Activated gamma-delta T cell treated with anti-CD3 and anti-CD28 coated beads, Interleukin-2, amount 50 U/mL, for 16 hours (primary cell): ENCODE measurements at regions not wholly inside any gene's neighbourhood (a gene's known extent, or its start where the extent isn't known, plus 50 kb on each side); places are given as distances from the start of the nearest gene placed in this dataset.
"Not testable (repeated sequence)": the region's sequence is repeated elsewhere in the genome, so short reads cannot be mapped to it uniquely, and the experiment has no call there.

Experiments
- DNase-seq: peaks from one replicate; pipeline ENCODE4 v3.0.0-alpha.2; 2020; ENCODE audit warnings: low read depth

DNA sequence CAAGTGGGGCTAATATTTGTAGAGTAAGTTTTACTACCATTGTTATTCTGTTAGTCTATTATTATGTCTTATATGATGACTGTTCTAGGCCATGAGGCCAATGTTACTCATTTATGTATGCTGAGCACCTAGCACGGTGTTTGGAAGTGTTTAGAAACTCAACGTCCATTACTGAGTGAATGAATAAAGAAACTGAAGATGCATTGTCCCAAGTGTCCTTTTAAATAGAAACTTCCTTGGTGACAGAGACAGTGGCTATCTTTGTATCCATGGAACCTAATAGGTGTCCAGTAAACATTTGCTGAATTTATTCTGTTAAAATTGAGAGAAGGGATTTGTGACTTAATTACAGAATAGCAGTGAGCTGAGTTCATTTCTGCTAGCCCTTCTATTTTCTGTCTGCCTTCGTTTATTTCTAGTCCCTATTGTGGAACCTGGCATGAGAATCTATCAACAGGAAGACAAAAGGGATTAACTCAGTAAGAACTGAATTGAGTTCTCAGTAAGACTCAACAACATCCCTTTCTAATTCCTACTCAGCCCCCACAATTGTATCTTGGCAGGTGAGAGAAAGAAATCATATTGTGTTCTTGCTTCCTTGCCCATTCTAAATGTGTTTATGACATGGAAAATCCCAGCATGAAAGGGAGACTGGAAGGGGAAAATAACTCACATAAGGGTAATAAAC, 246.6 kb upstream of the LRRC3B start:
- no peak for DNase-seq

DNA sequence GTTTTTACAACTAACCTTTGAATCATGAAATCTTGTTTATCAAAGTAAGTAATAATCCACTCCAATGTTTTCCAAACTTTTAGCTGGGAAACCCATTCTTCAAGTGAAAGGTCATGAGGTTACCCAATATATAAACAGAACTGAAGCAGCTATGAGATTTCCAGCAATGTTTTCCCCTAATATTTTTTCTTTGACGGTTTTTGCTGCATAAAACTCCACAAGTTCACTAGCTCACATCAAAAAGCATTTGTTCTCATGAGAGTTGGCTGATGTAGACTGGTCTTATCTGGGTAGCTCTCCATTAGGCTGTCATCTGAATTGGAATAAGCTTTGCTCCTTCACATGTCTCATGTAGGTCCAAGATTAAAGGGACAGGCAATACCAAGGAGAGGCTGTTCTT, 241.2 kb upstream of the LRRC3B start:
- DNase-seq: no peak

DNA sequence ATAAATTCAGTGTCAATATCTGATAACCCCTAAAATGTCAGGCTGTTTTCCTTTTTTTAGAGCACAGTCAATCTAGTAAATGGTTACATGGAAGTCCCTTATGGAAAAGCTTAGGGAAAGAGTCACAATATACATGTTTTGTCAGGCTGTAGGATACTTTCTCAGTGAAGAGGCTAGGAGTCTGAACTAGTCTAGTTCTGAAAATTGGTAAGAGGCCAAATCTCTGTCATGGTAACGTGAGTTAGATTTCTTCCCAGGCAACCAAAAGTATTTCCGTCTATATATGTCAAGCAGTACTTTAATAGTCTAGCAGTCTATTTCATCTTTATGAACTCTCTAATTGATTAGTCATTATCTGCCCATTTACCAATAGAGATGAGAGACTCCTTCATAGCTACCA, 215.9 kb upstream of the LRRC3B start:
- no peak for DNase-seq

DNA sequence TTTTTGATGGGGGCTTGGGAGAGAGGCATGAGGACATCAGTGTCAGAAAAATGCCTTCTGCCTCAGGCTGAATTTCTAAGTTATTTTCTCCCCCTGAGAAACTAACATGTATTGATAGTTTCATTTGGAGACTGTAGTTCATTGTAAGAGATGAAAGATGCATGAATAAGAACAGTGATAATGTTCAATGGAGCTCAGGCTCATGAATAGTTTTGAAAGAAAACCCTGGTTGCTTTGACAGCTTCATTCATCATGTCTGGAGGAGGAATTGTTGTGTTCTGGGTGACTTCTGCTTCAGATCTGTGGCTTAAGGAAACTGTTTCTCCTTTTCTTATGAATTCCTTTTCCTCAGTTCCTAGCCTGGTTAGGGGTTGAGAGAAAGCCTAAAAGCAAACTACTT, 204.0 kb upstream of the LRRC3B start:
- no peak for DNase-seq

DNA sequence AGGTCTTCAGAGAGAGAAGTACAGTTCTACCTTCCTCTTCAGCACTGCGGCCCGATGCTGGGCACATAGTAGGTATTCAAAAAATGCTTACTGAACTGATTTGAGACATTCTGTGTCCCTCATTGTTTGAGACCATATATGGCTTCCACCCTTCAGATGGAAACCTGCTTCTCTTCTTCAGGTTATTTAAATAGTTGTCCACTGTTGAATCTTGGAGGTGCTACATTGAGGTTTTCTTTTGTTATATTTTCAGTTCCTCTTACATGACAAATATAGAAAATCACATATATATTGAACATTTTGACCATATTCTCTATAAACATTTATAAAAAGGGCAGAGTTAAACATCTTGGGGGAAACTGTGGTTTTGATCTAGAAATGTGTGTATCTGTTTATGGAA, 200.2 kb upstream of the LRRC3B start:
- no peak for DNase-seq

DNA sequence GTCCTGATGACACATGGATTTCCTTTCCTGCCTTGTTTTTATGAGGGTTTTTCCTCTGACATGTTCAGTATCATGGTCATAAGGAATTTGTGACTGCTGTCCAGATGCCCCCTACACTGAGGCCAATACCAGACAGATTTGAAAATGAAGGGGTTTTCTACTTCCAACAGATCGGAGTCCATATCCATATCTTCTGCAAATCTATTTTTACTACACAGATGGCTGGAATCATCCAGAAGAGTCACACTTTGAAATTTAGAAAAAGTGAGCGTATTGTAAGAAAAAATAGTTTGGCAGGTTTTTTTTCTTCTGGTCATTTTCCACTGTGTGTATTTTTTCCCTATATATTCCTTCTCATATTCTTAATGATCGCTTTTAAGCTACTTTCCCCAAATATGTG, 197.5 kb upstream of the LRRC3B start:
- no peak for DNase-seq

DNA sequence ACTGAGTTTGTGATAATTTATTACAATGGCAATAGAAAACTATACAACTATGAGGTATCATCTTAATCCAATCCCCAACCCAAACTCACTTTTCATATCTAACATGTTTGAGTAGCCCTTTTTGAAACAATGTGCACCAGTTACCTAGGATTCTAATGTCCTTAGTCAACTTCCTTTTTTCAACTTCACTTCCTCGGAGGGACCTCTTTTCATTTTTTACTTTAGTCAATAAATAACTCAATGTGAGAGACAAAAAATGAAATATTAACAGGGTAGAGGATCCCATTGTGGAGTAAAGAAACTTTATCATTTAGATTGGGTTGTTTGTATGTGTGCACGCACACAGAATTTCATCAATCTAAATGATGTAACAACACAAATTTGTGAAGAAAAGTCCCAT, 193.6 kb upstream of the LRRC3B start:
- DNase-seq: no peak

DNA sequence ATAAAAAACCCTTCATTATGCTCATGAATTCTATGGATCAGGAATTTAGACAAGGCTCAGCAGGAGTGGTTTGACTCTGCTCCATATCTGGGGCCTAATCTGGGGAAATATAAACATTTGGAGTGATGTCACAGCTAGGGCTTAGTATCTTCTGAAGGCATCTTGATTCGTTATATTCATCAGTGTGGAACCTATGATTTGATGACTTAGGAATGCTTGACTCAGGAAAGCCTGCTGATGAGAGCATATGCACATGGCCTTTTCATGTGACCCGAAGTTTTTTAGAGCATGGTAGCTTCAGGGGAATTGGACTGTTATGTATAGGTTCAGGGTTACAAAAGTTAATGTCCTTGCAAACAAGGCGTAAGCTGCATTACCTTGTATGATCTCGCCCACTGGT, 184.9 kb upstream of the LRRC3B start:
- no peak for DNase-seq

DNA sequence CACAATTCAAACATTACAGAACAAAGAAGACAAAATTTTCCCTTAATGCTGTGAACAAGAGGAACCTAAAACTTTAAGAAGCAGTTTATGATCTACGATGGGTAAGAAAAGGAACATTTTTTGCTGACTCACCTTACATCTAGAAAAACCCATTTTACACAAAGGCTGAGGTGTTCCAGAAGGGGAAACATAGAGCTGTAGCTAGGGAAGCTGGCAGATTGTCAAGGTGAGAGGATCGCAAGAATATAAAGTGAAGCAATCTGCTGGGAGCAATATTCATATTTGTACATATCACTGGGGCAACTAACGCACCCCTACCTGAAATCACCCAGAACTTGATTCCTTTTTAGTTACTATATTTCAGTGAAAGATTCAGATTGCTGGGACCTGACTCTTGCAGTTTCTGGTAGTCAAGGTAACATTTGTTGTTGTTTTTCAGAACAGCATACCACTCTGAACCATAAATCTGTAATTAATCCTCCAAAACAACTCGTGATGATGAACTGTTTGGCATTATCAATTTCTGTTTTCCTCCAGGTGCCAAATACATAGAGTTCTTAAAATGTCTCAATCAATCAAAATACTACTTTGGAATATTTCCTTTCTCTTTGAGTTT, 184.1 kb upstream of the LRRC3B start:
- no peak for DNase-seq

DNA sequence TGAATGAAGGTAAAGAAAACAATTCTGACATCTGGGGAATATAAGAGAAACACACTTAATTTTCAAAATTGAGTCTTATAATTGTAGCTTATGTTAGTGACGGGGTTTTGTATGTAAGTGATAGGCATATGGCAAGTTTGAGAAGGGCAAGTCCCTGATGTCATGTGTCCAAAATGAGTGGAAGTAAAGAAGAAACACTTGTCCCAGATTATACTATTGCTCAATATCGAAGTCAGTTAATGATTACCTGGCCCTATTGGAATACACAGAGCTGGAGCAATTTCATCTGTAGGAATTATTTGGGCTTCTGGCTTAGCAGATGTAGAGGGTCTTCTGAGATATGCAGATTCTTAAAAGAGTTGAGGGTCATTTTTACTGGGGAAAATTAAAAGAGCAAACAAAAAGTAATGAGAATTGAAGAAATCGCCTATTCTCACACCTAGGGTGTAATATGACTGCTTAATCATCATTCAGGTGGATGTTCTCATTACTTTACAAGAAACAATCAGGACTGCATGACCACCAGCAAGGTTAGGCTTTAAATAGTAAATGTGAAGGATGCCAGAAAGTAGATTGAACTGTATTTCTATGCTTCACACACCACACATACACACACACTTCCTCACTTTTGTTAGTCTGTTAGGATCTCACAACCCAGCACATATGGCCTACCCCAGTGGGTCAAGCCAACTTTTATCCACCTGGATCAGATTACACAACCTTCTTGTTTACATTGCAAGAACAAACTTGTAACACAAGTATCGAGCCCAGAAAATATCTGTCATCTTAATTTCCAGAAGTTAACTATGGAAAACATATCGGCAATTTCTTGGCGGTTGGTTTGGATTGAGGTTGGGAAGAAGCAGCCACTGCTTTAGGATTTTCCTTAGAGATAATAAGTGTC, 183.3 kb upstream of the LRRC3B start:
- DNase-seq: no peak

DNA sequence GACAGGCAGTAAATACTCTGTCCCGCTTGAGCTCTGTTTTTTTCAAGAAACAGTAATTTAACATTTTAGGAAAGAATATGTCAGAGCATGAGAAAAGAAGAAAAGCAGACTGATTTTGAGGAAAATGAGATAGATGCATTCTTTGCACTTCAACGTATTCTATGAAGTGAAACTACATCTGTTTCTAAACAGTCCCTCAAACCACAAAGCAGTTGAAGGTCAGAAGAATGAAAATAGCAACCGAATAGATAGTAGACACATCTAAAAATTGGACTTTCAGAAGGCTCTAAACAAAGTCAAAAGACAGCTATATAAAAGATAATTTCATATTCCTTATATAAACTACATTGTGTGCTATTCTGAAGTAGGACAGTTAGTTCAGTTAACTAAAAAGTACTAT, 172.6 kb upstream of the LRRC3B start:
- no peak for DNase-seq

DNA sequence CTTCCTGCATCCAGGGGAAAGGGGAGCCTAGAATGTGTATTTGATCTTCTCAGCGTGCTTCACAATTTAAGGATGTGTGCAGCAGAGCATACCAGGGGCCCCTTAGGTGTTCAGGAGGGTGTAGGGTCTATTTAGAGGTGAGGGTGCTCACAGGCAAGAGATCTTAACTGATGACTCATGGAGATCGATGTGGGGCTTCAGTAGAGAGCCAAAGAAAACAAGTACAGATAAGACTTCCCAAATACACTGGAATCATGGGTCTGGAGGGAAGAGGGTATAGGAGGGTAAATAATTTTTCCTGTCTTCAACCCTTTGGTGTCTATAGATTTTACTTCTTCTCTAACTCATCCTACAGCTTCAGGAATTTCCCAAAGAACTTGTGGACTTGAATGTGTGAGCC, 170.2 kb upstream of the LRRC3B start:
- no peak for DNase-seq

DNA sequence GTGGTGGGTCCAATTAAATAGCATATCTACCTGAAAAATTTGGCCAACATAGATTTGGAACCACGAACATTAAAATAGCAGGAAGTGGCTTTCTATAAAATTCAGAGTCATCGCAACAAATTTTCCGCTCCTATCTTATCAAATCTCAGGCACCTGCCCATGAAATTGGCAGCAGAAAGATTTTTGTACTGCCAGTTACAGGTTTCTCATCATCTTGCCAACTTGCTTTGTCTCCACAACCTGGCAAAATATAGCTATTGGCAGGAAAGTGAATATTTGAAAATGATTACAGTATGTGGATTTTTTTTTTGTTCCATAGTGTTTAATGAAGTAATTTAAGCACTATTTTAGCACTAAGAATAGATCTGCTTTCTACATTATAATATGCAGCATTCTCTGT, 161.6 kb upstream of the LRRC3B start:
- DNase-seq: no peak

DNA sequence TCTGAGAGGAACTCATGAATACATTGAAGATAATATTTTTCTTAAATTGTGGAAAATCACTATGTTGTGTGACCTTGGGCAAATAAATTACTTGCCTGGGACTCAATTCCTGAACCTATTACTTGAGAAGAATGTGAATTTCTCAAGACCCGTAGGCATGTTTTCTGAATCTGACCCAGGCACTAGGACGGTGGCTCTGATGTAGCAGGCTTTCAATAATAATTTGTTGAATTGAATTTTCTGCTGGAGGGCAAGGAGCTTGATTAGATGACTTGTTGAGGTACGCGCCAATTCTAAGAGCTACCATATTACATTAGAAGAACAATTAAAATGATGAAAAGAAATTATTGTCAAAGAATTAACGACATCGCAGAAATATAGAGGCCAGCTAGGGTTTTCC, 150.2 kb upstream of the LRRC3B start:
- DNase-seq: no peak

DNA sequence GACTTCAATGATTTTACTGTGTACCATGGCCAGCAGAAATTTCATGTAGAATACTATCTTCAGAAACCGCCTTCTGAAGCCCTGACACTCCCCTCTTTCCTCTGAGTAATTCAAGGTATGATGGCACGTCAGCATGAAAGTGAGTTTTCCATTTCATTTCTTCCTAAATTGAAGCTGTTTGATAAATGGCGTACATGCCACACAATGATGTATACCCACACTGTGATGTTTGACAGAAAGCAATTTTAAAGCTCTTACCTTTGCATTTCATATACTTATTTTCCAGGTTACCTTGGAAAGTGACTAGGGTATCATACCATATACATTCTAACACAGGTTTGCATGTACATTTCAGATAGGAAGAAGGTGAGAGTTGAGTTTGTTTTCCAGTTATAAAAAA, 147.9 kb upstream of the LRRC3B start:
- DNase-seq: no peak

DNA sequence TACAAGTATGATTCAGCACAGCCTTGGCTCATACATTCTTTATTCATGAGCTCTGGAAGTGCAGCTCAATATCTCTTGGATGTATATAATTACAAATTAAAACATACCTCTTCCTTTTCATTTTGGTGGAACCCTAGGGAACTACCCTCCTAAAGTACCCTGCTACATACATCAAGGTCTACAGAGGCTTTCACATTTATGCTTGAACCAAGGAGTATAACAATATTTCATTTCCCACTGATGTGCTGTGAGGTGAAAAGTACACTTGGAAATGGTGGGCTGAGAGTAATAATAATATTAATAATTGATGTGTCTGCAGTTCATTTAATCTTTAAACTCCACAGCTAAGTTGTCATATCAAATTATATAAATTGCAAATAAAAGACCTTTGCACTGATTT, 142.2 kb upstream of the LRRC3B start:
- DNase-seq: no peak

DNA sequence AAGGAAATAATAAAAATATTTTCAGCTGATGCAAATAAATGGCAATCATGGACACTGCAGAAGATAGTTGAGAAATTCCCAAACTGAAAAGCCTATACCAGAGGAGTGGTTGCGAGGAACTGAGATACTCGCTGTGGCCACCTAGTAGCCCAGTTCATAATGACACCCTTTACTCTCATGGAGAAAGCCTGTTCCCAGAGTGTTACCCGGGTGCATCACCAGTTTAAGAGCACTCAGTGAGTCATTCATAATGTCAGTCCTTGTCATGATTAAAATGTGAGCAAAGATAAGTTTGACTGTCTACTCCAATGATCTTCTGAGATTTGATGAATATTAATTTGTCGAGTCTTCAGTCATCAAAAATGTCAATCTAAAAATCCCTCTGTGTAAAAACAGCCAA, 138.4 kb upstream of the LRRC3B start:
- DNase-seq: no peak

DNA sequence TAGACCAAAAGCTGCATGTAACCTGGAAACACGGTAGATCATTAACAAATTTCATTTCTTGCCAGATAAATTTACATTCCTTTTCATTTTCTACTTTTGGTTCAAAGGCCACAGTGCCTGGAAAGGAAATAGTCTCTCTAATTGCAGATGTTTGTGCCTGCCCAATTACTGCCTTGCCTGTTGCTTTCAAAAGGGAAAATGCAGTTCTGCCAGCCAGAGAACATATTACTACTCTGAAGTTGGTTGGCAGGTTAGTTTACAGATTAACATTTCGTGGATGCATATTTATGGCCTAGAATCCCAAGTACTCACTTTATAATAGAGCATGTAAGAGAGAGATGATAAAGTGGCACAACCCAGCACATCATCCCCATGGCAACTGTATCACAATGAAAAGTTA, 124.3 kb upstream of the LRRC3B start:
- no peak for DNase-seq

DNA sequence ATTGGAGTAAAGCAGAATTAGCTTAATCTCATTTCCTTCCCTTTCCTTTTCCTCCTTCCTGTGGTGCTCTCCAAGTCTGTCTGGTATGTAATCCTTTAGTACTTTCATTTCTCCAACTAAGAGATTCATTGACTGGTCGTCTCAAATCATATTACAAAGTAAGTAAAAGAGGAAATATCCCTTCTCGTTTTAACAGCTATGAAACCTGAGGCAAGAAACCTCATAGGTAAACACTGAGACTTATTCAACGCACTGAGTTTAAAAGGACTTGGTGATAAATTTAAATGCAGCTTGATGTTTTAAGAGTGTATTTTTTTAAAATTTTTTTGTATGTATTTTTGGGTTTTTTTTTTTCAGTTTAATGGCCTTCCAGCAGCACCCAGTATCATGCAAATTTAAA, 117.2 kb upstream of the LRRC3B start:
- no peak for DNase-seq

DNA sequence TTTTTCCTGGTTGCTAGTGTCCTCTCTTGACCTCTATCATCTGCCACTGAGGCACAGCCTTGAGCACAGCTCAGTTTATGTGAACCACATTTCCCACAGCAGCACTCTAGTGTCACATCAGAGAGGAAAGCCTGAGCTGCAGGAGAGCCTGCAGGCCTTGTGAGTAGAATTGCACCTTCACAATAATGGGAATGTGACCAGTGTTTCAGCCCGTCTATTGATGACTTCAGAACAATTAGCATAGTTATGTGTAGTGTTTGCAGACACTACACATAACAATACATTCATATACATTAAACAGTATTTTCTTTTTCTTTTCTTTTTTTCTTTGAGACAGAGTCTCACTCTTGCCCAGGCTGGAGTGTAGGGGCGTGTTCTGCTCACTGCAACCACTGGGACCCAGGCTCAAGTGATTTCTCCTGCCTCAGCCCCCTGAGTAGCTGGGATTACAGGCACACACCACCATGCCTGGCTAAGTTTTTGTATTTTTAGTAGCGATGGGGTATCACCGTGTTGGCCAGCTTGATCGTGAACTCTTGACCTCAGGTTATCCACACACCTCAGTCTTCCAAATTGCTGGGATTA, 108.0 kb upstream of the LRRC3B start:
- DNase-seq: not testable (repeated sequence)

DNA sequence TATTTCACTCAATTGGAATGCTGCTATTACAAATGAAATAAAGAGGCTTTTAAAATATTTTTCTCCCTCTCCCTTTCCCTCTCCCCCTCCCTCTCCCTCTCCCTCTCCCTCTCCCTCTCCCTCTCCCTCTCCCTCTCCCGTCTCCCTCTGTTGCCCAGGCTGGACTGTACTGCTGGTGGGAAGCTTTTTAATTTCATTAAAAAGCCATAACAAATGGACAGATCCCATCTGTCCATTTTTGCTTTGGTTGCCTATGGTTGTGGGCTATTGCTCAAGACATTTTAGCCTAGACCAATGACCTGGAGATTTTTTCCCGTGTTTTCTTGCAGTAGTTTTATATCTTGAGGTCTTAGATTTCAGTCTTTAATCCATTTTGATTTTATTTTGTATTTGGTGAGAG, 107.2 kb upstream of the LRRC3B start:
- no peak for DNase-seq

DNA sequence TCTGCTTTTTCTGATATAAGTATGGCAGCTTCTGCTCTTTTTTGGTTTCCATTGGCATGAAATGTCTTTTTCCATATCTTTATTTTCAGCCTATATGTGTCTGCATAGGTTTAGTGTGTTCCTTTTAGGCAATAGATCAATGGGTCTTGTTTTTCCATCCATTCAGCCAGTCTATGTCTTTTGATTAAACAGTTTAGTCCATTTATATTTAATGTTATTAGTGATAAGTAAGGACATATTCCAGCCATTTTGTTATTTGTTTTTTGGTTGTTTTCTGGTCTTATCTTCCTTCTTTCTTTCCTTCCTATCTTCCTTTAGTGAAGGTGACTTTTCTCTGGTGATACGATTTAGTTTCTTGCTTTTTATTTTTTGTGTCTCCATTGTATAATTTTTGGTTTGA, 101.3 kb upstream of the LRRC3B start:
- no peak for DNase-seq

DNA sequence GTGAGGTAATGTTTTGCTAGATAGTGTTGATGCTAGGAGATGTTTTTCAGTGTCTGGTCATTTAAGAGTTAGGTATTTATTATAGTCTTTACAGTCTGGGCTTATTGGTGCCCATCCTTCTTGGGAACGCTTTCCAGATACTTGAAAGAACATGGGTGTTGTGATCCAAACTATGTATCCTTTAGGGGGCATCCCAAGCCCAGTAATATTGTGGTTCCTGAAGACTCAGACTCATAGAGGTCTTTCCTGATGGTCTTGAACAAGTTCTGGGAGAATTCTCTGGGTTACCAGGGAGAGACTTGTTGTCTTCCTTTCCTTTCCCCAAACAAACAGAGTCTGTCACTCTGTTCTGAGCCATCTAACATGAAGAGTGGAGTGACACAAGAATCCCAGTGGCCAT, 99.7 kb upstream of the LRRC3B start:
- DNase-seq: no peak
